ENCODE measurements at regions not wholly inside any gene's neighbourhood (a gene's known extent, or its start where the extent isn't known, plus 50 kb on each side); places are given as distances from the start of the nearest gene placed in this dataset.

GRCh38 chr17:73754886-73755400 lies 110.7 kb upstream of the SDK2 start (continued):
- TF ChIP-seq SRF (CRISPR knock-in tag; IDR thresholded peaks at IDR 0.05), result no peak
- no peak for TF ChIP-seq CBX3 (IDR thresholded peaks at IDR 0.05; ENCODE audit: borderline replicate concordance in 1 of 2, low read length in 2 of 2)
- TF ChIP-seq ETV1 (tag; conservative IDR thresholded peaks at IDR 0.05; ENCODE audit: low read depth), result no peak
- no peak for TF ChIP-seq HMGN3 (IDR thresholded peaks at IDR 0.05; ENCODE audit: borderline replicate concordance, extremely low read depth, insufficient read length, low read depth, low read length)
- no peak for TF ChIP-seq MCM7 (IDR thresholded peaks at IDR 0.05)

DNA sequence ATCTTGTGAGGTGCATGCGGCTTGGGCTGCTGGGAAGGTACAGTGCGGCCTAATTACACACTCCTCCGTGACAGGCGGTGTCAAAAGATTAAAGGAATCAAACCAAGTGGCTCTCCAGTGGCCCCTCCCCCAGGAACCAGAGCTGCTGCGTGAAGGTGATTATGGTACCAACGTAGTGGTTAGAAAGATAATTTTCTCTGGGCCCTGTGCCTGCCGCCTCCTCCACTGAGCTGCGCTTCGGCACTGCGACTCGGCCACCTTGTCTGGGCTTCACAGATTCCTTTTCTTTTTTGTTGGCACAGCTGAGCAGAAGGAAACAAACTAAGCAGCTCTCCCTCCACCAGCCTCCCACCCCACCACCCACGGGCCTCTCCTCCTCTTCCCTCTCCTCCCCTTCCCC lies 113.2 kb upstream of the SDK2 start:
- CTCF ChIA-PET (ENCODE audit: low intra/inter-chr PET ratio), result no interaction called here
- H3K27me3 ChIP-seq (ENCODE audit: control insufficient read depth in 2 of 2, insufficient read depth in 2 of 2, low read length in 2 of 2), result peaks cover 4 to 37% of the 10 kb centered on the region in 2 experiments; a peak in 3 of 5 replicates
- H3K36me3 ChIP-seq (ENCODE audit: control insufficient read depth, insufficient read depth, low read length), result no peaks in the 10 kb centered on the region
- ATAC-seq (no peak), FAIRE-seq (no peak), DNase-seq (ENCODE audit: extremely low read depth in 1 of 4, low spot score in 3 of 4) (peak in 2 of 4 experiments; percentile 16 to 19)
- no peak overlapping the region for H2AFZ ChIP-seq (ENCODE audit: low read depth, low read length)
- in situ Hi-C loops (cut with MboI), result no loop called here
- 2% methylated on average over 11 of the region's 12 CpGs for WGBS (ENCODE audit: insufficient coverage, low coverage, missing lambda C conversion rate)
- H3K79me2 ChIP-seq (ENCODE audit: control insufficient read depth, insufficient read depth, low read length), result no peaks in the 10 kb centered on the region
- no peak overlapping the region for H3K9ac ChIP-seq (ENCODE audit: insufficient read depth in 1 of 2, low read depth in 2 of 2, low read length in 2 of 2)
- no peak overlapping the region for H3K4me2 ChIP-seq (ENCODE audit: insufficient read depth, low read length)
- H3K27ac ChIP-seq (ENCODE audit: extremely low read depth, low read depth, low read length), result no peak overlapping the region
- no peak overlapping the region for H3K4me3 ChIP-seq
- POLR2A ChIA-PET, result no interaction called here
- no peaks in the 10 kb centered on the region for H3K9me3 ChIP-seq (replicated peaks; ENCODE audit: control insufficient read depth, insufficient read depth, low read depth, low read length)
- H4K20me1 ChIP-seq (replicated peaks; ENCODE audit: control insufficient read depth, insufficient read depth, low read length), result 0 out of 2 replicates have a peak, but pooled peaks cover 3% of the 10 kb centered on the region
- H3K4me1 ChIP-seq (replicated peaks in 1 of 2; ENCODE audit: control insufficient read depth in 2 of 2, insufficient read depth in 2 of 2, low read length in 2 of 2), result no peaks in the 10 kb centered on the region
- intact Hi-C loops (cut with micrococcal nuclease), result no loop called here
- H3K9me1 ChIP-seq (ENCODE audit: control insufficient read depth, insufficient read depth, low read length), result no peaks in the 10 kb centered on the region
- BruUV-seq (replicated peaks), result no TSS peak
- TF ChIP-seq SIN3A (IDR thresholded peaks at IDR 0.05; ENCODE audit: borderline replicate concordance in 2 of 2, control insufficient read depth in 1 of 2, low read depth in 2 of 2, low read length in 2 of 2) (no peak), NRF1 (conservative IDR thresholded peaks at IDR 0.05 in 1 of 2, IDR thresholded peaks at IDR 0.05 in 1 of 2) (no peak), E2F1 (CRISPR knock-in tag; IDR thresholded peaks at IDR 0.05) (no peak), ZEB2 (IDR thresholded peaks at IDR 0.05) (no peak), TEAD4 (IDR thresholded peaks at IDR 0.05; ENCODE audit: low read length) (peak; percentile 38; the same call in 1 of the 2 replicates), TEAD4 (CRISPR knock-in tag; IDR thresholded peaks at IDR 0.05; ENCODE audit: borderline replicate concordance) (no peak), PCBP1 (IDR thresholded peaks at IDR 0.05; ENCODE audit: low read depth, low read length, poor library complexity, severe bottlenecking) (peak; percentile 42), HMG20B (CRISPR knock-in tag; IDR thresholded peaks at IDR 0.05) (no peak), KLF1 (tag; IDR thresholded peaks at IDR 0.05) (no peak), TAL1 (IDR thresholded peaks at IDR 0.05) (peak; percentile 50; the same call in 1 of the 2 replicates), ELF4 (CRISPR knock-in tag; IDR thresholded peaks at IDR 0.05) (no peak), ADNP (tag; IDR thresholded peaks at IDR 0.05) (no peak)
- TF ChIP-seq, protein P1, sequence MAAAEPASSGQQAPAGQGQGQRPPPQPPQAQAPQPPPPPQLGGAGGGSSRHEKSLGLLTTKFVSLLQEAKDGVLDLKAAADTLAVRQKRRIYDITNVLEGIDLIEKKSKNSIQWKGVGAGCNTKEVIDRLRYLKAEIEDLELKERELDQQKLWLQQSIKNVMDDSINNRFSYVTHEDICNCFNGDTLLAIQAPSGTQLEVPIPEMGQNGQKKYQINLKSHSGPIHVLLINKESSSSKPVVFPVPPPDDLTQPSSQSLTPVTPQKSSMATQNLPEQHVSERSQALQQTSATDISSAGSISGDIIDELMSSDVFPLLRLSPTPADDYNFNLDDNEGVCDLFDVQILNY (CRISPR knock-in tag; IDR thresholded peaks at IDR 0.05), result no peak
- TF ChIP-seq, protein P2, sequence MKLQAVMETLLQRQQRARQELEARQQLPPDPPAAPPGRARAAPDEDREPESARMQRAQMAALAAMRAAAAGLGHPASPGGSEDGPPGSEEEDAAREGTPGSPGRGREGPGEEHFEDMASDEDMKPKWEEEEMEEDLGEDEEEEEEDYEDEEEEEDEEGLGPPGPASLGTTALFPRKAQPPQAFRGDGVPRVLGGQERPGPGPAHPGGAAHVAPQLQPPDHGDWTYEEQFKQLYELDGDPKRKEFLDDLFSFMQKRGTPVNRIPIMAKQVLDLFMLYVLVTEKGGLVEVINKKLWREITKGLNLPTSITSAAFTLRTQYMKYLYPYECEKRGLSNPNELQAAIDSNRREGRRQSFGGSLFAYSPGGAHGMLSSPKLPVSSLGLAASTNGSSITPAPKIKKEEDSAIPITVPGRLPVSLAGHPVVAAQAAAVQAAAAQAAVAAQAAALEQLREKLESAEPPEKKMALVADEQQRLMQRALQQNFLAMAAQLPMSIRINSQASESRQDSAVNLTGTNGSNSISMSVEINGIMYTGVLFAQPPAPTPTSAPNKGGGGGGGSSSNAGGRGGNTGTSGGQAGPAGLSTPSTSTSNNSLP (IDR thresholded peaks at IDR 0.05; ENCODE audit: borderline replicate concordance, low read depth, low read length), result no peak
